ENCODE measurements at regions not wholly inside any gene's neighbourhood (a gene's known extent, or its start where the extent isn't known, plus 50 kb on each side); places are given as distances from the start of the nearest gene placed in this dataset.
"Not testable (repeated sequence)": the region's sequence is repeated elsewhere in the genome, so short reads cannot be mapped to it uniquely, and the experiment has no call there.

DNA sequence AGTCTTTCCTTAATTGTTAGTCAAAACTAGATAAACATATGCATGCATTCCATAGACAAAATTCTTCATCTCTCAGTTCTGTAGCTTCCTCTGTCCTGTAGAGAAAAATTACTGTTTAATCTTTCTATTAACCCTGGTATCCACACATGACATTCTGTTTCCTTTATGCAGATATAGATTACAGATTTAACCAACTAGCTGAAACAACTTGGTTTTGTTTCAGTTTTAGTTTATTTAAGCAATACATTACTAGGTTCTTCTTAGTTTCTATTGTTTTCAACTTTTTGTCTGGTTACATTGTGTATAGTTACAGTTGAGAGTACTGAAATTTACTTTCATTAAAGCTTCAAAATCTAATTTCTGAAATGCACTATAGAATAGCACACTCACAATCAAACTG, 933.9 kb upstream of the EPHA5 start:
- no peak for DNase-seq (ENCODE audit: low spot score)

GRCh38 chr4:66602622-66603021, 932.3 kb upstream of the EPHA5 start:
- DNase-seq (ENCODE audit: low spot score), result no peak

DNA sequence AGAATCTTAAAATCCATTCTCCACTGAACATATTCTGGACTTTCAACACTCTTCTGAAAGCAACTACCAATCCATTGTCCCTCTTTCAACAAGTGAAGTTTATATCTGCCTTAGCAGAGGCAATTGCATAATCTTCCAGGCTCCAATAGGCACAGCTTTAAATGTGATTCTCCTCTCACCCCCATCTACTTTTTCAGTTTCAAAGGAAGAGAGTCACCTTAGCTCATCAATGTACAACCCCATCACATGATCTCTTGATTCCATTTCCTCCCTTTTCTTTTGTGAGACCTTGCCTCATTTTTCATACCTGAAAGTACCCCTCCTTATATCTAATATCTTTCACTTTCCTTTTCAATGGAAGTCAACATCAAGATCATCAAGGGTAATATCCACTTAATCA, 921.7 kb upstream of the EPHA5 start:
- no peak for DNase-seq (ENCODE audit: low spot score)

GRCh38 chr4:66590488-66591215, 920.4 kb upstream of the EPHA5 start:
- DNase-seq (ENCODE audit: low spot score), result no peak

DNA sequence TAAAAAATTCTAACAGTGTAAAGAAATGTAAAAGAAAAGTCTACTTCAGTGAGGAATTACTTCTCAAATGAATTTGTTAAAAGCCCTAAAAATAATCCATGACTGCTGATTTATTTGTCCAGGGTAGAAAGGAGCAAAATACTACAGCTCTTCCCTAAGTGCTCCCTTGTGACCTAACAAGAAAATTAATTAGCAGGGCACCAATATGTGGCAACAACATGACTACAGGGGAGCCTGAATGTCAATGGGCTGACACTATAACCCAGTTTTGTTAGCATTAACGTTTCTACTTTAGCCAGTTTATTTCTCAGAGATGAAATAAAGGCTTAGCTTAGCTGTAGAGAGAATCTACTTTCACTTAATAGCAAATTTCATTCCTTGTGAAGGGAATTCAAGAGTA, 918.9 kb upstream of the EPHA5 start:
- DNase-seq (ENCODE audit: low spot score), result no peak

GRCh38 chr4:66585767-66586166, 915.5 kb upstream of the EPHA5 start:
- DNase-seq (ENCODE audit: low spot score), result no peak

GRCh38 chr4:66577922-66578321, 907.6 kb upstream of the EPHA5 start:
- DNase-seq (ENCODE audit: low spot score), result no peak

DNA sequence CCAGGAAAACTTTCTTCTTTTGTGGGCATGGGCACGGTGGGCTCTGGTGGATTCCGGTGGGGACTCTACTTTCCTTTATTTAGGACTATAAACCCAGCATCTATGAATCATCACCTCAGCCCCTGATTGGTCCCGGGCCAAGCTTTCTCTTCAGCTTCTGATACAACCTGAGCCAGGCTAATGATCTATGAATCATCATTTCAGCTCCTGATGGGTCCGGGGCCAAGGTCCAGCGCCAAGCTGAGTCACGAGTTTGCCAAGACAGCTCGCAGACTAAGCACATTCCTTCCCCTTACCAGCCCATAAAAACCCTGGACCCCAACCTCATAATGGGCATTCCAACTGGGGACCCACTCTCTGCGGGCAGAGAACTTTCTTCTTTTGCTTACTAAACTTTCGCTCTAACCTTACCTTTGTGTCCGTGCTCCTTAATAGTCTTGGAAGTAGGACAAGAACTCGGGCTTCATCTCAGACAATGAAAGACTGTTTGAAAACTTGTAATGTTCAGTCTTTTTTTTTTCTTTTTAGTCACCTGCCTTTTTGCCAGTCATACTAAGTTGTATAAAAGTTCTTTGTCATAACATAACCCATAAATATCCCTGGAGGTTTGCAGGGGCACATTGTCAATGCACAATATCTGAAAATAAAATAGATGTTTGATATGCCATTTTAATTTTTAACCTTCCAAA, 904.9 kb upstream of the EPHA5 start:
- DNase-seq (ENCODE audit: low spot score), result no peak

DNA sequence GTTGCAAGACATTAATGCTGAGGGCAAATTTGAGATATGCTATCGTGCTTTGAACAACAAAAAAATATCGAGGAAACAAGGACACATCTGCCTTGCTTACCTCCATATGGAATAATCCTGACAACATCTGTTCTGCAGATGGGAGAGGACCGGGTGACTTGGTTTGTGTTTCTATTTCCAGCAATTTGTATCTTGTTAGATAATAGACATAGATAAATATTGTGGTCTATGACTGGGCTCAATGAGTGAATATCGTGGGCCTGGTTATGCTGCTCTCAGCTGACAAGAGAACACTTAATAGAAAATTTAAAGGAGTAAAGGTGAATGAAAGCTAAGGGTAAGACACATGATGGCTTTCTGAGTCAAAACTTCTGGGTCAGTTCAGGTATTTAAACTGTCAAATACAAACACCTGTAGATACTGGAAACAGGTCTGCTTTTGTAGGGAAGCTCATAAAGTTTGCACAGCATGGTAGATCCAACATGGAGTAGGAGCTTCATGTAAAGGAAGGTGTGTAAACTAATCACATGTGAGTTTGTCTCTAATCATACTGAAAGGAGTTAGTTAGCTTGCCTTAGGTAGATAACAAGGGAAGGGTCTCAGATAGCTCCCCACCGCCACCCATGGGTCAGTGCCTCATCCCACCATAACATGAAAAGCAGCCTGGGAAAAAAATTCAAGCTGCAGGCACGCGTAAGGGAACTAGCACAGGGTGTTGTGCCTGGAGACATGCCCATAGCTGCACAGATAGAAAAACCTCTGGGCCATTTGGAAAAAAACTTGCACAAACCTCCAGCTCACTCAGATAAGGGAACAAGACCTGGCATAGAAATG, 904.1 kb upstream of the EPHA5 start:
- no peak for DNase-seq (ENCODE audit: low spot score)

- no peak for DNase-seq (ENCODE audit: low spot score)
Measured at GRCh38 chr4:66572949-66573348, 902.7 kb upstream of the EPHA5 start.

DNA sequence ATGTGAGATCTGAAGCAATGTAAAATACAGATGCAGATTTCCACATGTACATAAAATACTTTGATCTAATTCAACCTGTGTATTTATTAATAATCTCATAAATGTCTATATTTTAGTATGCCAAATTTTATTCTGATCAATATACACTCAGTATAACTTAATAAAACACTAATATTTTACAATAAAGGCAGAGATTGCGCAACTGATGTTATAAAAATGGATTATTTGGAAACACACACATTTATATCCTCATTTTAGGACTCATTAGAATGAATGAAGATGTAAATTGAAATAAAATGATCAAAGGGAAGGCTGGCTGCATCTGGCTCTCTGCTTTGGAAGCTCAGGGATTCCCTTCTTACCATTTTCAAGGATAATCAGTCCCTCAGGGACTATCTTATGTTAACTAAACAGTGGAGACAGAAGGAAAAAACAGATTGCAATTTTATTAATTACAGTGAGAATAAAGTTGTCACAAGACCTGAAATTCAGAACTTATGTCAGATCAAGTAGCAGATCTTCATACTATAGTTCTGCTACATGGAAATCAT, 900.9 kb upstream of the EPHA5 start:
- DNase-seq (ENCODE audit: low spot score), result no peak

DNA sequence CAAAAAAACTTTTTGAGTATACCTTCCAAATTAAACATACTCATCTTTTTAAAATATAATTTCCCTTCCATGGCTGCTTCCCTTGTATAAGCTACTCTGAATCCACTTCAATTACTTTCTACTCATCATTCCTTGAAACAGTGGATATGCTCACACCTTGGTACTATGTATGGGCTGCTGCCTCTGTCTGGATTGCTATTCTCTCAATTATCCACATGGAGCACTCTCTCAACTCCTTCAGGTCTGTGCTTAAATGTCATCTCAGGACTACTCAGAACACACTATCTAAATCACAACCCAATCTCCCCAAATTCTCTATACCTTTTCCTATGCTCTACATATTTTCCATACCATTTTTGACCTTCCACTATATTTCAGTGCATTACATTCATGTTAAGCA, 898.9 kb upstream of the EPHA5 start:
- no peak for DNase-seq (ENCODE audit: low spot score)

- DNase-seq (ENCODE audit: low spot score), result no peak
Measured at GRCh38 chr4:66568431-66568830, 898.1 kb upstream of the EPHA5 start.

- no peak for DNase-seq (ENCODE audit: low spot score)
Measured at GRCh38 chr4:66568001-66568400, 897.7 kb upstream of the EPHA5 start.

DNA sequence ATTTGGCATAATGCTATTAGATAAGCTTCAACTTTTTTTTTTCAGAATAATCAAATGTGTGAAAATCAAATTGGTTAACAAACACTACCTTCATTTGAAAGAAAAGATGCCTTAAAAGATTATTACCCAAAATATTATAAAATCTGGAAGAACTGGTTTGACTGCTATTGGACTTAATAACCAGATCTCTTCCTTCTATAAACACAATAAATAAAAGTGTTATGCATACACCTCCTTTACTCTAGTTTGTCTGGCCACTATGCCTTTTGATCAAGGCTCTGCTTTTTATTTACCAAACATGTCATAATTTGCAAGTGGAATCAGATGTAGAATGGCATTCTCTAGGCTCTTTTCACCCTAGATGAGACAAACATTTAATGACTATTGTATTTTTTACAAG, 897.3 kb upstream of the EPHA5 start:
- no peak for DNase-seq (ENCODE audit: low spot score)

DNA sequence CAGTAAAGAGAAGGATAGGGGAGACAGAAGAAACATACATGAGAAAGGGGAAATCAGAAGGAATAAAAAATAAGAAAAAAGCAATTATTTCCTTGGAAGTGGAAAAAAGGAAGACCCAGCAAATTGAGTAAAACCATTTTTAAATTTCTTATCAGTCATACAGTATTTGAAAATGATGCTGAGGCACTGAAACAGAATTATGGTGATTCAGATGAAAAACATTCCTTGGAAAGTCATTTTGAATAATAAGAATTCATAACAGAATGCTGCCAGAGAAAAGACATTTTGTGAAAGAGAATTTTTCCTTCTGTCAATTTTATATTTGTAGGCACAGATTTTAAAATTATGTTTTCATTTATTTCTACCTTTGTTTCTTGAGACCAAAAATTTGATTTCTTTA, 895.5 kb upstream of the EPHA5 start:
- DNase-seq (ENCODE audit: low spot score), result no peak

GRCh38 chr4:66564901-66565651, 894.8 kb upstream of the EPHA5 start:
- no peak for DNase-seq (ENCODE audit: low spot score)

DNA sequence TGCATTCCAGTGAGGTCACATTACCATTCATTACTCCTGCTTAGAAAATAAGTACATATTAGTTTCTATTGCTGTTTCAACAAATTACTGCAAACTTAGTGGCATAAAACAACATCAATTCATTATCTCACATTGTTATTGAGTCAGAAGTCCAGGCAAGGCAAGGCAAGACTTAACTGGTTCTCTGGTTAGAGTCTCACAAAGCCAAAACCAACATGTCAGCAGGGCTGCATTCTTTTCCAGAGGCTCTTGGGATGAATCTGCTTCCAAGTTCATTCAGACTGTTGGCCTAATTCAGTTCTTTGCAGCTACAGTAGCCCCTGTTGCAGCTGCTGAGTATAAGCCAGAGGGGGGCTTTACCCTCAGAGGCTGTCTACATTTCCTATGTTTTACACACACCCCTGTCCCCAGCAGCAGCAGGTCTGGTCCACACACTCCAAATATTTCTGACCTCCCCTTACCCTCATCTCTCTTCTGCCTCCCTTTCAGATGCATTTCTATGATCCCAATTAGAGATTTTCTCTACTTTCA, 892.1 kb upstream of the EPHA5 start:
- DNase-seq (ENCODE audit: low spot score), result no peak

- not testable (repeated sequence) for DNase-seq (ENCODE audit: low spot score)
Measured at GRCh38 chr4:66561465-66562053, 891.3 kb upstream of the EPHA5 start.

GRCh38 chr4:66558651-66559050, 888.4 kb upstream of the EPHA5 start:
- no peak for DNase-seq (ENCODE audit: low spot score)

- DNase-seq (ENCODE audit: low spot score), result no peak
Measured at GRCh38 chr4:66556651-66557278, 886.5 kb upstream of the EPHA5 start.

Data from AG20443 (cell line).